H1 (cell line): ENCODE measurements at regions not wholly inside any gene's neighbourhood (a gene's known extent, or its start where the extent isn't known, plus 50 kb on each side); places are given as distances from the start of the nearest gene placed in this dataset.

Experiments used
- CTCF ChIA-PET: fragments of 300-600 bp; sonication (Branson Sonifier 250); formaldehyde crosslinking; loops from one replicate; lab custom pipeline; 2021; ENCODE audit not compliant: partially characterized antibody; lab: Charles Lee
- POLR2A ChIA-PET: fragments of 300-600 bp; sonication (Branson Sonifier 250); formaldehyde crosslinking; loops from one replicate; lab custom pipeline; 2021; ENCODE audit warnings: inconsistent platforms; ENCODE audit not compliant: partially characterized antibody; lab: Charles Lee
- DNase-seq, 2 experiments: peaks; one replicate each; pipeline versions ENCODE4 v3.0.0 to v3.0.0-alpha.2; 2010 to 2022; ENCODE audit warnings: low spot score in 2 of 2, low read depth in 1 of 2, mixed read lengths in 1 of 2
- FAIRE-seq: peaks from 2 replicates; lab custom pipeline; 2011; peaks lifted over from hg19 to GRCh38; lab: Jason Lieb, UNC
- H2AFZ ChIP-seq: 2 replicates; pipeline ENCODE4 v1.8.1; 2012; ENCODE audit warnings: low read length, inconsistent platforms
- H2AK5ac ChIP-seq: 2 replicates; pipeline ENCODE4 v1.6.1; 2013; ENCODE audit warnings: low read depth, low read length
- H2BK120ac ChIP-seq: replicated peaks from 2 replicates; pipeline ENCODE3; 2013; ENCODE audit warnings: low read depth, low read length, inconsistent platforms
- H2BK12ac ChIP-seq: 2 replicates; pipeline ENCODE4 v1.6.1; 2013; ENCODE audit warnings: low read depth, low read length
- H2BK15ac ChIP-seq: 2 replicates; pipeline ENCODE4 v1.6.1; 2013; ENCODE audit warnings: low read length
- H2BK20ac ChIP-seq: 2 replicates; pipeline ENCODE4 v1.6.1; 2013; ENCODE audit warnings: low read length
- H2BK5ac ChIP-seq: 2 replicates; pipeline ENCODE4 v1.6.1; 2013; ENCODE audit warnings: low read depth, low read length
- H3K14ac ChIP-seq: 2 replicates; pipeline ENCODE4 v1.6.1; 2013; ENCODE audit warnings: inconsistent platforms; ENCODE audit not compliant: insufficient read length
- H3K18ac ChIP-seq: 2 replicates; pipeline ENCODE4 v1.6.1; 2013; ENCODE audit warnings: low read length; ENCODE audit errors: extremely low read depth
- H3K23ac ChIP-seq: 2 replicates; pipeline ENCODE4 v1.6.1; 2013; ENCODE audit warnings: inconsistent platforms; ENCODE audit not compliant: insufficient read length
- H3K23me2 ChIP-seq: 2 replicates; pipeline ENCODE4 v1.6.1; 2013; ENCODE audit warnings: low read depth, low read length
- H3K27ac ChIP-seq: 2 replicates; pipeline ENCODE4 v1.6.1; 2011; ENCODE audit warnings: low read depth, low read length, inconsistent platforms
- H3K27me3 ChIP-seq, 4 experiments: replicated peaks in 1 of 4; 1 replicate in 1 of 4; 2 replicates in 3 of 4; pipeline versions ENCODE4 v1.6.1 to v1.8.1; 2011 to 2013; ENCODE audit warnings: low read length in 3 of 4, mild to moderate bottlenecking in 3 of 4, inconsistent platforms in 2 of 4, mixed read lengths in 2 of 4, moderate library complexity in 1 of 4; ENCODE audit not compliant: control insufficient read depth in 3 of 4, insufficient read depth in 3 of 4; ENCODE audit errors: extremely low read depth in 1 of 4
- H3K36me3 ChIP-seq, 4 experiments: 2 replicates each; pipeline versions ENCODE4 v1.6.1 to v1.8.1; 2011 to 2013; ENCODE audit warnings: mild to moderate bottlenecking in 4 of 4, low read length in 3 of 4, moderate library complexity in 2 of 4, control low read depth in 1 of 4, inconsistent platforms in 1 of 4; ENCODE audit not compliant: insufficient read depth in 4 of 4, control insufficient read depth in 2 of 4
- H3K4ac ChIP-seq: replicated peaks from 2 replicates; pipeline ENCODE3; 2013; ENCODE audit warnings: low read length, low read depth, mixed read lengths, inconsistent platforms; ENCODE audit not compliant: insufficient read length
- H3K4me1 ChIP-seq, 4 experiments: replicated peaks in 1 of 4; 1 replicate in 1 of 4; 2 replicates in 3 of 4; pipeline versions ENCODE4 v1.6.1 to v1.8.1; 2011 to 2013; ENCODE audit warnings: low read length in 3 of 4, inconsistent platforms in 2 of 4, mixed read lengths in 1 of 4; ENCODE audit not compliant: insufficient read depth in 4 of 4, control insufficient read depth in 3 of 4
- H3K4me2 ChIP-seq, 2 experiments: 2 replicates each; pipeline versions ENCODE4 v1.6.1 to v1.8.1; 2011 to 2013; ENCODE audit warnings: low read depth in 2 of 2, low read length in 2 of 2, control low read depth in 1 of 2, inconsistent platforms in 1 of 2, mild to moderate bottlenecking in 1 of 2; ENCODE audit not compliant: insufficient read depth in 1 of 2
- H3K4me3 ChIP-seq, 4 experiments: fragments of 200-600, 300-600 bp in 1 of 4; sonication (generic), shearing (Covaris generic), sonication (Bioruptor Twin) in 1 of 4; 2 replicates each; pipeline versions ENCODE4 v1.5.1 to v1.8.1; 2011 to 2016; ENCODE audit warnings: low read length in 4 of 4, low read depth in 3 of 4, control low read depth in 2 of 4, inconsistent platforms in 2 of 4, mild to moderate bottlenecking in 2 of 4, mixed read lengths in 1 of 4, moderate library complexity in 1 of 4; ENCODE audit not compliant: insufficient read depth in 2 of 4; ENCODE audit errors: extremely low read depth in 1 of 4
- H3K56ac ChIP-seq: replicated peaks from 2 replicates; pipeline ENCODE3; 2013; ENCODE audit warnings: low read depth, mild to moderate bottlenecking, mixed read lengths, low read length, inconsistent platforms; ENCODE audit not compliant: insufficient read length
- H3K79me1 ChIP-seq: 2 replicates; pipeline ENCODE4 v1.6.1; 2013; ENCODE audit warnings: low read depth, low read length, control low read depth
- H3K79me2 ChIP-seq, 2 experiments: 2 replicates each; pipeline versions ENCODE4 v1.6.1 to v1.8.1; 2012 to 2013; ENCODE audit warnings: low read length in 2 of 2, mild to moderate bottlenecking in 2 of 2, inconsistent platforms in 1 of 2; ENCODE audit not compliant: insufficient read depth in 2 of 2, control insufficient read depth in 1 of 2
- H3K9ac ChIP-seq, 4 experiments: replicated peaks in 1 of 4; 1 replicate in 1 of 4; 2 replicates in 3 of 4; pipeline versions ENCODE4 v1.6.1 to v1.8.1; 2011 to 2013; ENCODE audit warnings: low read depth in 3 of 4, low read length in 3 of 4, control low read depth in 2 of 4, mild to moderate bottlenecking in 2 of 4, moderate library complexity in 2 of 4, inconsistent platforms in 1 of 4; ENCODE audit errors: extremely low read depth in 1 of 4
- H3K9me3 ChIP-seq, 2 experiments: 2 replicates each; pipeline versions ENCODE4 v1.6.1 to v1.8.1; 2012 to 2013; ENCODE audit warnings: mild to moderate bottlenecking in 2 of 2, moderate library complexity in 2 of 2, control low read depth in 1 of 2, inconsistent platforms in 1 of 2, low read depth in 1 of 2, low read length in 1 of 2, mixed read lengths in 1 of 2; ENCODE audit not compliant: insufficient read depth in 2 of 2
- H4K20me1 ChIP-seq, 2 experiments: replicated peaks in 1 of 2; 2 replicates each; pipeline versions ENCODE3 to v1.8.1; 2011 to 2013; ENCODE audit warnings: inconsistent platforms in 2 of 2, low read length in 2 of 2, mild to moderate bottlenecking in 1 of 2; ENCODE audit not compliant: insufficient read depth in 2 of 2, control insufficient read depth in 1 of 2
- H4K5ac ChIP-seq: 2 replicates; pipeline ENCODE4 v1.6.1; 2013; ENCODE audit warnings: low read length, low read depth, mixed read lengths, inconsistent platforms; ENCODE audit not compliant: insufficient read length
- H4K8ac ChIP-seq: 2 replicates; pipeline ENCODE4 v1.8.0; 2013; ENCODE audit warnings: mild to moderate bottlenecking, moderate library complexity, low read length, inconsistent platforms; ENCODE audit not compliant: insufficient read depth; ENCODE audit errors: extremely low read depth
- H4K91ac ChIP-seq: replicated peaks from 2 replicates; pipeline ENCODE3; 2013; ENCODE audit warnings: low read length, mixed read lengths, inconsistent platforms; ENCODE audit not compliant: insufficient read length
- BCL11A ChIP-seq, 2 experiments: IDR thresholded peaks; one replicate each; pipeline ENCODE4 v1.6.1; 2011; ENCODE audit warnings: low read depth in 2 of 2, low read length in 2 of 2, mild to moderate bottlenecking in 2 of 2
- NRF1 ChIP-seq: IDR thresholded peaks from 2 replicates; pipeline ENCODE4 v1.6.1; 2011; ENCODE audit warnings: mild to moderate bottlenecking, low read depth, low read length, improper control_type of control experiment
- POLR2A ChIP-seq, 2 experiments: IDR thresholded peaks; 1 replicate in 1 of 2; 2 replicates in 1 of 2; pipeline ENCODE4 v1.6.1; 2011; ENCODE audit warnings: low read depth in 2 of 2, low read length in 2 of 2, mild to moderate bottlenecking in 2 of 2; ENCODE audit errors: control extremely low read depth in 1 of 2
- SAP30 ChIP-seq: fragments of 300-600 bp; sonication (generic); IDR thresholded peaks from 2 replicates; pipeline ENCODE4 v1.7.1; 2012; ENCODE audit warnings: low read length, moderate library complexity, mild to moderate bottlenecking, inconsistent platforms; ENCODE audit not compliant: insufficient read depth, insufficient replicate concordance
- SIN3A ChIP-seq, 2 experiments: IDR thresholded peaks in 1 of 2; conservative IDR thresholded peaks in 1 of 2; 2 replicates each; pipeline ENCODE4 v1.6.1; 2011 to 2012; ENCODE audit warnings: low read length in 2 of 2, improper control_type of control experiment in 1 of 2, low read depth in 1 of 2, mild to moderate bottlenecking in 1 of 2
- SIRT6 ChIP-seq: IDR thresholded peaks from one replicate; pipeline ENCODE4 v1.7.1; 2012; ENCODE audit warnings: low read length, inconsistent platforms
- SUZ12 ChIP-seq: fragments of 200-600 bp; sonication (generic); IDR thresholded peaks from 2 replicates; pipeline ENCODE4 v1.6.1; 2012; ENCODE audit warnings: mild to moderate bottlenecking, inconsistent platforms, low read length, moderate library complexity, mixed read lengths
- TEAD4 ChIP-seq: IDR thresholded peaks from 2 replicates; pipeline ENCODE4 v1.6.1; 2012; ENCODE audit warnings: low read depth, low read length, inconsistent platforms, mixed read lengths
- TF ChIP-seq, protein P1 (sequence below), 3 experiments: IDR thresholded peaks; 1 replicate in 2 of 3; 2 replicates in 1 of 3; pipeline versions ENCODE4 v1.5.1 to v1.6.1; 2011; ENCODE audit warnings: low read length in 3 of 3, mild to moderate bottlenecking in 3 of 3, inconsistent platforms in 2 of 3, low read depth in 1 of 3, moderate library complexity in 1 of 3; ENCODE audit not compliant: insufficient read depth in 1 of 3; ENCODE audit errors: control extremely low read depth in 1 of 3
- TF ChIP-seq, protein P2 (sequence below): IDR thresholded peaks from 2 replicates; pipeline ENCODE4 v1.6.1; 2011; ENCODE audit warnings: low read length, improper control_type of control experiment

DNA sequence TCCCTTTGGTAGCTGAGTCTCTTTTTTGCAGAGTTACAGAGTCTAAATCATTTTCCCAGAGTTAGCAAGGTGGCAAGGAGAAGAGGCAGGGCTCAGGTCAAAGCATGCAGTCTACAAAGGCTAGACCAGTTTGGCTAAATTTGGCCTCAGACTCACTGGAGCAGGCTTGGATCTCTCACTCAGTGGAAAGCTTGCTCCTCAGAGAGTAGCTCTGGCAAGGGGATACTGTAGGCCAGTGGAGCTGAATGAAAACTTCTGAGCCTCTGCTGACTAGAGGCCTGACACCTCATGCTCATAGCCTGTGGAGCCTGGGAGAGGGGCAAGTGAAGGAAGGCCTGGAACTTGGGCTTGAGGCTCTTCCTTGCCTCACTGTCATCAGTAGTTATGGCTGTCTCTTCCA lies 101.0 kb downstream of the MOBP start:
- Histone ChIP-seq H2BK5ac (no peak overlapping the region), H3K36me3 (no peaks in the 10 kb centered on the region), H3K9me3 (no peaks in the 10 kb centered on the region), H3K9ac (no peak overlapping the region), H3K27ac (no peak overlapping the region), H3K4me2 (no peak overlapping the region), H2BK20ac (no peak overlapping the region; the same call in 1 of the 2 replicates), H2BK12ac (no peak overlapping the region; the same call in 1 of the 2 replicates), H3K79me1 (no peaks in the 10 kb centered on the region), H4K91ac (no peak overlapping the region), H2AFZ (no peak overlapping the region), H2BK120ac (no peak overlapping the region), H2AK5ac (no peak overlapping the region), H3K4me1 (peaks cover 0 to 2% (median 0%) of the 10 kb centered on the region in 4 experiments; a peak in 1 of 7 replicates), H3K23ac (no peak overlapping the region), H2BK15ac (no peak overlapping the region), H3K56ac (no peak overlapping the region), H3K14ac (no peak overlapping the region), H3K79me2 (no peaks in the 10 kb centered on the region), H4K20me1 (no peaks in the 10 kb centered on the region), H3K23me2 (no peaks in the 10 kb centered on the region), H4K8ac (no peak overlapping the region), H4K5ac (no peak overlapping the region), H3K18ac (no peak overlapping the region), H3K4ac (no peak overlapping the region), H3K4me3 (no peak overlapping the region), H3K27me3 (no peaks in the 10 kb centered on the region)
- CTCF ChIA-PET: interaction anchor here (1.4 kb wide), 1 partner anchor 26 kb away, joined by 3 read pairs; no protein-coding TSS in a partner anchor
- POLR2A ChIA-PET: interaction anchor here (2.8 kb wide), 1 partner anchor 8 kb away, joined by 8 read pairs; no protein-coding TSS in a partner anchor
- FAIRE-seq: no peak
- DNase-seq: no peak
- no peak for TF ChIP-seq SIRT6
- no peak for TF ChIP-seq BCL11A (IDR thresholded peaks at IDR 0.05; ENCODE audit: low read depth in 2 of 2, low read length in 2 of 2)
- no peak for TF ChIP-seq POLR2A (IDR thresholded peaks at IDR 0.05; ENCODE audit: control extremely low read depth in 1 of 2, low read depth in 2 of 2, low read length in 2 of 2)
- no peak for TF ChIP-seq SAP30
- TF ChIP-seq, protein P1, sequence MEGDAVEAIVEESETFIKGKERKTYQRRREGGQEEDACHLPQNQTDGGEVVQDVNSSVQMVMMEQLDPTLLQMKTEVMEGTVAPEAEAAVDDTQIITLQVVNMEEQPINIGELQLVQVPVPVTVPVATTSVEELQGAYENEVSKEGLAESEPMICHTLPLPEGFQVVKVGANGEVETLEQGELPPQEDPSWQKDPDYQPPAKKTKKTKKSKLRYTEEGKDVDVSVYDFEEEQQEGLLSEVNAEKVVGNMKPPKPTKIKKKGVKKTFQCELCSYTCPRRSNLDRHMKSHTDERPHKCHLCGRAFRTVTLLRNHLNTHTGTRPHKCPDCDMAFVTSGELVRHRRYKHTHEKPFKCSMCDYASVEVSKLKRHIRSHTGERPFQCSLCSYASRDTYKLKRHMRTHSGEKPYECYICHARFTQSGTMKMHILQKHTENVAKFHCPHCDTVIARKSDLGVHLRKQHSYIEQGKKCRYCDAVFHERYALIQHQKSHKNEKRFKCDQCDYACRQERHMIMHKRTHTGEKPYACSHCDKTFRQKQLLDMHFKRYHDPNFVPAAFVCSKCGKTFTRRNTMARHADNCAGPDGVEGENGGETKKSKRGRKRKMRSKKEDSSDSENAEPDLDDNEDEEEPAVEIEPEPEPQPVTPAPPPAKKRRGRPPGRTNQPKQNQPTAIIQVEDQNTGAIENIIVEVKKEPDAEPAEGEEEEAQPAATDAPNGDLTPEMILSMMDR (IDR thresholded peaks at IDR 0.05; ENCODE audit: control extremely low read depth in 1 of 3, insufficient read depth in 1 of 3, low read depth in 1 of 3, low read length in 3 of 3): no peak
- TF ChIP-seq NRF1: no peak
- no peak for TF ChIP-seq SUZ12
- TF ChIP-seq SIN3A (conservative IDR thresholded peaks at IDR 0.05 in 1 of 2, IDR thresholded peaks at IDR 0.05 in 1 of 2; ENCODE audit: low read depth in 1 of 2, low read length in 2 of 2): no peak
- TF ChIP-seq, protein P2, sequence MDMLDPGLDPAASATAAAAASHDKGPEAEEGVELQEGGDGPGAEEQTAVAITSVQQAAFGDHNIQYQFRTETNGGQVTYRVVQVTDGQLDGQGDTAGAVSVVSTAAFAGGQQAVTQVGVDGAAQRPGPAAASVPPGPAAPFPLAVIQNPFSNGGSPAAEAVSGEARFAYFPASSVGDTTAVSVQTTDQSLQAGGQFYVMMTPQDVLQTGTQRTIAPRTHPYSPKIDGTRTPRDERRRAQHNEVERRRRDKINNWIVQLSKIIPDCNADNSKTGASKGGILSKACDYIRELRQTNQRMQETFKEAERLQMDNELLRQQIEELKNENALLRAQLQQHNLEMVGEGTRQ: no peak
- TF ChIP-seq TEAD4: no peak
